ENCODE measurements at regions not wholly inside any gene's neighbourhood (a gene's known extent, or its start where the extent isn't known, plus 50 kb on each side); places are given as distances from the start of the nearest gene placed in this dataset.

GRCh38 chr12:67122584-67122983 lies 146.6 kb upstream of the CAND1 start:
- Histone ChIP-seq H3K9me3 (ENCODE audit: control insufficient read depth, low read depth, low read length) (no peaks in the 10 kb centered on the region), H3K23ac (ENCODE audit: insufficient read length, low read depth, low read length) (no peak overlapping the region), H4K20me1 (ENCODE audit: control insufficient read depth, insufficient read depth, insufficient read length) (no peaks in the 10 kb centered on the region), H3K14ac (ENCODE audit: insufficient read depth, low read length) (no peak overlapping the region), H3K23me2 (ENCODE audit: insufficient read length, low read depth, low read length, poor library complexity, severe bottlenecking) (no peaks in the 10 kb centered on the region), H3K9ac (ENCODE audit: extremely low read depth, insufficient read length, low read length) (no peak overlapping the region), H3K18ac (ENCODE audit: insufficient read length, low read depth, low read length) (no peak overlapping the region), H3K79me2 (ENCODE audit: insufficient read depth, low read length) (no peaks in the 10 kb centered on the region), H2BK5ac (ENCODE audit: insufficient read length, low read length) (no peak overlapping the region), H2BK15ac (ENCODE audit: low read depth, low read length) (no peak overlapping the region), H2AK5ac (ENCODE audit: insufficient read length, low read length) (no peak overlapping the region), H4K8ac (replicated peaks; ENCODE audit: insufficient read length, low read depth, low read length) (no peak overlapping the region), H3T11ph (ENCODE audit: low read length) (no peak overlapping the region), H3K27ac (ENCODE audit: insufficient read length, low read depth, low read length) (no peak overlapping the region), H3K56ac (ENCODE audit: insufficient read length, low read depth, low read length) (no peak overlapping the region), H4K5ac (ENCODE audit: insufficient read length, low read depth, low read length) (no peak overlapping the region), H2BK120ac (ENCODE audit: low read depth, low read length, poor library complexity, severe bottlenecking) (no peak overlapping the region), H3K4me2 (ENCODE audit: insufficient read depth, insufficient read length, low read length) (no peak overlapping the region), H3K27me3 (ENCODE audit: insufficient read depth, low read length) (no peaks in the 10 kb centered on the region), H2BK12ac (ENCODE audit: insufficient read length, low read depth, low read length) (no peak overlapping the region), H2BK20ac (ENCODE audit: low read depth, low read length, poor library complexity, severe bottlenecking) (no peak overlapping the region), H4K91ac (ENCODE audit: insufficient read length, low read depth, low read length) (no peak overlapping the region), H2AFZ (ENCODE audit: low read length) (no peak overlapping the region), H3K4ac (ENCODE audit: low read depth, low read length) (no peak overlapping the region), H3K4me1 (ENCODE audit: insufficient read depth, low read length) (no peaks in the 10 kb centered on the region), H3K79me1 (ENCODE audit: insufficient read depth, low read depth, low read length, poor library complexity, severe bottlenecking) (no peaks in the 10 kb centered on the region)
- TF ChIP-seq CTCF (conservative IDR thresholded peaks at IDR 0.05): no peak
- Mint-ChIP-seq H3K27me3 (ENCODE audit: low read depth) (peaks cover 7% of the 10 kb centered on the region), H3K36me3 (ENCODE audit: insufficient read depth in 1 of 3, low read depth in 3 of 3) (no peaks in the 10 kb centered on the region), H3K4me3 (no peak overlapping the region), H3K27ac (no peak overlapping the region), H3K9me3 (no peaks in the 10 kb centered on the region), H3K4me1 (0 out of 4 replicates have a peak, but pooled peaks cover 0 to 4% of the 10 kb centered on the region in 2 experiments)
- DNase-seq: no peak
